ENCODE measurements at regions not wholly inside any gene's neighbourhood (a gene's known extent, or its start where the extent isn't known, plus 50 kb on each side); places are given as distances from the start of the nearest gene placed in this dataset.

DNA sequence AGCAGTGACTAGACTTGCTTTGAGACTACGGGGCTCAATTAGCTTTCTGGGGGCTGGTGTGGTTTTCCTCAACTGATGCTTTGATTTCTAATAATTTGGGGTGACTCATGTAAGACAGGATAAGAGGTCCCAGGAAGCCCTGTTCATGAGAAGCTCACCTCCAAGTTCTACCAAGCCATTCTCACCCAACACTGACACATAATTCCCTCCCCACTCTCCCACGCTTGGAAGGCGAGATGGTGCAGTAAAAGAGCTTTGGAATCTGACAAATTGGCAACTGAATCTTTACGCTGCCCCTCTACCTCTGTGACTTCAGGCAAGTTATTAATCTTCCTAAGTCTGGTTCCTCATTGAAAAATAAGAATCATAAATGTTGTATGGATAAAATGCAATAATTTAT is 299.1 kb upstream of the DUSP10 start:
- Histone ChIP-seq H3K4me3 (ENCODE audit: low read depth, low read length) (no peak overlapping the region), H3K36me3 (replicated peaks) (no peaks in the 10 kb centered on the region), H3K27me3 (replicated peaks) (no peaks in the 10 kb centered on the region), H3K27ac (no peak overlapping the region)
- TF ChIP-seq, protein P1, sequence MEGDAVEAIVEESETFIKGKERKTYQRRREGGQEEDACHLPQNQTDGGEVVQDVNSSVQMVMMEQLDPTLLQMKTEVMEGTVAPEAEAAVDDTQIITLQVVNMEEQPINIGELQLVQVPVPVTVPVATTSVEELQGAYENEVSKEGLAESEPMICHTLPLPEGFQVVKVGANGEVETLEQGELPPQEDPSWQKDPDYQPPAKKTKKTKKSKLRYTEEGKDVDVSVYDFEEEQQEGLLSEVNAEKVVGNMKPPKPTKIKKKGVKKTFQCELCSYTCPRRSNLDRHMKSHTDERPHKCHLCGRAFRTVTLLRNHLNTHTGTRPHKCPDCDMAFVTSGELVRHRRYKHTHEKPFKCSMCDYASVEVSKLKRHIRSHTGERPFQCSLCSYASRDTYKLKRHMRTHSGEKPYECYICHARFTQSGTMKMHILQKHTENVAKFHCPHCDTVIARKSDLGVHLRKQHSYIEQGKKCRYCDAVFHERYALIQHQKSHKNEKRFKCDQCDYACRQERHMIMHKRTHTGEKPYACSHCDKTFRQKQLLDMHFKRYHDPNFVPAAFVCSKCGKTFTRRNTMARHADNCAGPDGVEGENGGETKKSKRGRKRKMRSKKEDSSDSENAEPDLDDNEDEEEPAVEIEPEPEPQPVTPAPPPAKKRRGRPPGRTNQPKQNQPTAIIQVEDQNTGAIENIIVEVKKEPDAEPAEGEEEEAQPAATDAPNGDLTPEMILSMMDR (IDR thresholded peaks at IDR 0.05; ENCODE audit: low read depth, low read length, missing control alignments): no peak
- in situ Hi-C loops (cut with HindIII; ENCODE audit: low pct_ligation_motif_present, low sequenced_read_pairs): no loop called here
- DNase-seq: no peak

DNA sequence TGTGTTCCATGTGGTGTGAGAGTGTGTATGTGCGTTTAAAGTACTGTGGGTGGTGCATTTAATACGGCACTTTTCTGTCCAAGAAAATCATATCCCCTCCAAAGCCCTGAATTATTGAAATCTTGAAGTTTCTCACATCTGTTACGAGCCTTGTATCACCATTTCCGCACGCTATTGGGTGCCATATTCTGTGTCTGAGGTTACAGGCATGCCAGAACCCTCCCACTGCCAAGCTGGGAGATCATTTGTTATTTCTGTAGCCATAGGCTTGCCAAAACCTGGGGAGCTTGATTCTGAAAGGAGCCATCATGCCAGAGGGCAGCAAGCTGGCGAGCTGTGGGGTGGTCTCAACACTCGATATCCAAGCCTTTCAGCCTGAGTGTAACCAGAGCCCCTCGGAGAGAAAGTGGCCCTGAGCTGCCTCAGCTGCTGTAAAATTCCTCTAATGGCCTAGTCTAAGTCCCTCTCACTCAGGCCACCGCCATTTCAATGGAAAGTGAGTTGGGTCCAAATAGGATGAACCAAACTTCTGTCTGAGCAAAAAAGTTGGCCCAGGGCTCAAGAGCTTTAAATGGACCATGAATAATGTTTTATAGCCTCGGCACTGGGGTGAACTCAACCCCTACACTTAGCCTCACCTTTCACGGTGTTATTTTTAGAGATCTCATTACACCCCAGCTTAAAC is 298.4 kb upstream of the DUSP10 start:
- no peaks in the 10 kb centered on the region for H3K27me3 ChIP-seq (replicated peaks)
- H3K27ac ChIP-seq: no peak overlapping the region
- H3K4me3 ChIP-seq (ENCODE audit: low read depth, low read length): no peak overlapping the region
- DNase-seq: no peak
- in situ Hi-C loops (cut with HindIII; ENCODE audit: low pct_ligation_motif_present, low sequenced_read_pairs): no loop called here
- TF ChIP-seq, protein P1 (IDR thresholded peaks at IDR 0.05; ENCODE audit: low read depth, low read length, missing control alignments): no peak
- no peaks in the 10 kb centered on the region for H3K36me3 ChIP-seq (replicated peaks)

DNA sequence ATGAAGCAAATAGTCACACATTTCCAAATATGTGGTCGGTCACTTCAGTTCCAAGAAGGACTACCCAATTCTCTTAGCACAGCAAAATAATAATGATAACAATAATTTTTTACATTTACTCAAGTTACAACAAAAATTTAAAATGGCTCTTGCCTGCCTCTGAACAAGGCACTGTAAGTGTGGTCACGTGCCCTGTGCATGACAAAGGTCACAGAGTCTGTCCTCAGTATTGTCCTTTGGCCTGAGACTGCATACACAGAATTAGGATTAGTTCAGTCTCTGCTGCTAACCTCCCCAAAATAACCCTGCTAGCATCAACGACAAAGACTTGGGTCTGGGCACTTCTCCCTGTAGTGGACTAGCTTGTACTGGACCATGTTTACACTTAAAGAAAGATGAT is 297.1 kb upstream of the DUSP10 start:
- H3K27me3 ChIP-seq (replicated peaks): no peaks in the 10 kb centered on the region
- H3K4me3 ChIP-seq (ENCODE audit: low read depth, low read length): no peak overlapping the region
- no peak for DNase-seq
- no peaks in the 10 kb centered on the region for H3K36me3 ChIP-seq (replicated peaks)
- in situ Hi-C loops (cut with HindIII; ENCODE audit: low pct_ligation_motif_present, low sequenced_read_pairs): no loop called here
- TF ChIP-seq, protein P1 (IDR thresholded peaks at IDR 0.05; ENCODE audit: low read depth, low read length, missing control alignments): no peak
- H3K27ac ChIP-seq: no peak overlapping the region

DNA sequence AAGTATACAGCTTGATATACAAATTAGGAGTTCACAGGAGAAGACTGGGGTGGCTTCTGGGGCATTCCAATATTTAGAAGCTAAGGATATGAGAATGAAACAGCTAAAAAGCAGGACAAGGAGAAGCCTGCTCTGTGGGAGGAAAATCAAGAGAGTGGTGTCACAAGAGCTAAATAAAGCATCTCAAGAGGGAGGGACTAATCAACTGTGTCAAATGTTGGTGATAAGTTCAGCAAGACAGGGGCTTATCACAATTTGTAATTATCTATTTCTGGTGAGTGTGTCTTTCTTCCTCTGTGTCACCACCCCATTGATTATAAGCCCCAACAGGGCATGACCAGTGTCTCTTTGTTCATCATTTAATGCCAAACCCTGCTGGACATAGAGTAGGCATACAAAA is 295.8 kb upstream of the DUSP10 start:
- in situ Hi-C loops (cut with HindIII; ENCODE audit: low pct_ligation_motif_present, low sequenced_read_pairs): no loop called here
- Histone ChIP-seq H3K27ac (no peak overlapping the region), H3K27me3 (replicated peaks) (no peaks in the 10 kb centered on the region), H3K4me3 (ENCODE audit: low read depth, low read length) (no peak overlapping the region), H3K36me3 (replicated peaks) (no peaks in the 10 kb centered on the region)
- TF ChIP-seq, protein P1 (IDR thresholded peaks at IDR 0.05; ENCODE audit: low read depth, low read length, missing control alignments): no peak
- DNase-seq: no peak

DNA sequence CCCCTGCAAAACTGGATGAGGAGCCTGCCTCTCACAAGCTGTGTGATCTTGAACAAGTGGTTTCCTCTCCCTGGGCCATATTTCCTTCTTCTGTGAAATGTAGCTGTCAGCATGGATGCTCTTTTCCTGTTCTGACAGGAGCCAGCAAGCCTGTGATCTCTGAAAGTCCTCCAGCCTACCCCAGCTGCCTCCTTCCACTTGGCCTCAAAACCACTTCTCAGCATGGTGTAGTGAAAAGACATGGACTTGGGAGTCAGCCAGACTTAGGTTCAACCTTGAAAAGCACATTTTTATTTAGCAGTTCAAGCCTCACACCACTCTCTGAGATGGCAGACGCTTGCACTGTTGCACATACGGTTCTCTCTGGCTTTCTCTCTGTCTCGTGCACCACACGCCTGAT is 292.9 kb upstream of the DUSP10 start:
- Histone ChIP-seq H3K27me3 (replicated peaks) (no peaks in the 10 kb centered on the region), H3K36me3 (replicated peaks) (no peaks in the 10 kb centered on the region), H3K27ac (no peak overlapping the region), H3K4me3 (ENCODE audit: low read depth, low read length) (no peak overlapping the region)
- DNase-seq: peak; percentile 11
- TF ChIP-seq, protein P1 (IDR thresholded peaks at IDR 0.05; ENCODE audit: low read depth, low read length, missing control alignments): no peak
- in situ Hi-C loops (cut with HindIII; ENCODE audit: low pct_ligation_motif_present, low sequenced_read_pairs): no loop called here

DNA sequence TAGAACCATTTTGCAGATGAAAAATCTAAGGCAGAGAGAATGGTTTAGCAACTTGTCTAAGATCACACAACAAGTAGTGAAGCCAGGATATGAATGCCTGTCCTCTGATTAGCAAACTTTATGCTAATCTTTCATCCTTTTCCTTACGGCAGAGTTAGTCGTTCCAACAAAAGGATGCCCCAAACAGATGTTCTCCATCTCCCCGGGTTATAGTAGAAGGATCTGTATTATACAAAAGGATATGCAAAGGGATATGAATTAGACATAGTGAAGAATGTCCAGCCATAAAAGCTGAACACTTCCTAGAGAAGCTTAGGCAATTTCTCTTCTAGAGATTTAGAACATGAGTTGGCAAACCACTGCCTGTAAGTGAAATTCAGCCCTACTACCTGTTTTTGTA is 291.6 kb upstream of the DUSP10 start:
- Histone ChIP-seq H3K27me3 (replicated peaks) (no peaks in the 10 kb centered on the region), H3K4me3 (ENCODE audit: low read depth, low read length) (no peak overlapping the region), H3K36me3 (replicated peaks) (no peaks in the 10 kb centered on the region), H3K27ac (no peak overlapping the region)
- DNase-seq: no peak
- TF ChIP-seq, protein P1 (IDR thresholded peaks at IDR 0.05; ENCODE audit: low read depth, low read length, missing control alignments): no peak
- in situ Hi-C loops (cut with HindIII; ENCODE audit: low pct_ligation_motif_present, low sequenced_read_pairs): no loop called here

Measured in brain microvascular endothelial cell (primary cell).